Esophagus squamous epithelium (tissue), 5 donors: ENCODE measurements at regions not wholly inside any gene's neighbourhood (a gene's known extent, or its start where the extent isn't known, plus 50 kb on each side); places are given as distances from the start of the nearest gene placed in this dataset.
"Not testable (repeated sequence)": the region's sequence is repeated elsewhere in the genome, so short reads cannot be mapped to it uniquely, and the experiment has no call there.

ENCODE experiments used
- DNase-seq: peaks from one replicate; lab custom pipeline; 2025; lab: John Stamatoyannopoulos, UW
- H3K27ac ChIP-seq, 4 donors: fragments of 200-600 bp; sonication (generic); one replicate each; pipeline ENCODE4 v1.5.1; 2016 to 2019; ENCODE audit warnings: mild to moderate bottlenecking in 1 of 4
- H3K27me3 ChIP-seq, 4 donors: fragments of 200-600 bp; sonication (generic); 1 replicate in 3 of 4; 2 replicates in 1 of 4; pipeline versions ENCODE4 v1.5.1 to v1.6.0; 2017 to 2021; ENCODE audit warnings: antibody characterized with exemption in 1 of 4
- H3K36me3 ChIP-seq, 3 donors: fragments of 200-600 bp; sonication (generic); one replicate each; pipeline ENCODE4 v1.5.1; 2016 to 2019
- H3K4me1 ChIP-seq, 3 donors: fragments of 200-600 bp; sonication (generic); one replicate each; pipeline ENCODE4 v1.5.1; 2017 to 2019
- H3K4me3 ChIP-seq, 4 donors: fragments of 200-600 bp; sonication (generic); 1 replicate in 3 of 4; 2 replicates in 1 of 4; pipeline ENCODE4 v1.5.1; 2016 to 2019; ENCODE audit warnings: mild to moderate bottlenecking in 2 of 4, moderate library complexity in 1 of 4
- H3K9me3 ChIP-seq, 3 donors: fragments of 200-600 bp; sonication (generic); one replicate each; pipeline ENCODE4 v1.5.1; 2016 to 2019
- CTCF ChIP-seq, 6 experiments: fragments of 450-650 bp in 4 of 6; fragments of 200-600 bp in 2 of 6; sonication (generic) in 2 of 6; IDR thresholded peaks; one replicate each; pipeline ENCODE4 v1.5.1; 2016 to 2019; ENCODE audit warnings: antibody characterized with exemption in 6 of 6, mild to moderate bottlenecking in 4 of 6, moderate library complexity in 4 of 6
- POLR2A ChIP-seq, 4 donors: fragments of 450-650 bp; IDR thresholded peaks; one replicate each; pipeline ENCODE4 v1.6.1; 2017; ENCODE audit warnings: antibody characterized with exemption in 4 of 4, mild to moderate bottlenecking in 4 of 4, moderate library complexity in 3 of 4
- WGBS, 2 donors: methylation state at CpG; one replicate each; pipeline ENCODE4 v1.1.5; 2018; 5-methylcytosine and 5-hydroxymethylcytosine counted together
- intact Hi-C: fragments of 100-400 bp; cut with DNase I; formaldehyde crosslinking; loops from one replicate; pipeline ENCODE4 v1.15.0; 2022
- donor health status: DM: yes; HTN: yes; CAD: no.

GRCh38 chr2:242010252-242011166 is 141.0 kb downstream of the RTP5 start:
- DNase-seq, H3K27ac ChIP-seq, H3K4me3 ChIP-seq, H3K9me3 ChIP-seq, H3K27me3 ChIP-seq, H3K4me1 ChIP-seq, intact Hi-C loops, H3K36me3 ChIP-seq: not testable (repeated sequence)
- 78 to 79% methylated on average over 15 to 28 of the region's 29 CpGs for WGBS, 2 donors

DNA sequence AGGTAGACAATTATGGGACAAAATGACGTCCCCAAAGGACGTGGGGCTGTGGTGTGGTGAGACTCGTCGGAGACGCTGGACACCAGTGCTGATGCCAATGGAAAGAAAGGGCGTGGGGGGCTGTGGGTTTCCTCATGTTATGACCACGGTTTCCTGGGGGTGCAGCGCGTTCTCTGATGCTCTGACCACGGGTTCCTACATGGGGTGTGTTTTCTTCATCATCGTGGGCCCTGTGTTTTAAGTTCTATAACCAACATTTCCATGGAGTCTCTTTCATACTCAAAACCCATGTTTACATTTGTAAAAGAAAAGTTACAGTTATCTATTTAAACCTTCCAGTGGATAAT is 141.6 kb downstream of the RTP5 start:
- intact Hi-C loops: no loop called here
- Histone ChIP-seq H3K27me3 (peaks cover 0 to 8% (median 0%) of the 10 kb centered on the region in 4 donors), H3K36me3 (no peaks in the 10 kb centered on the region), H3K4me1 (no peaks in the 10 kb centered on the region), H3K27ac (no peak overlapping the region), H3K4me3 (no peak overlapping the region), H3K9me3 (no peaks in the 10 kb centered on the region)
- DNase-seq: no peak
- WGBS, 2 donors: 48 to 62% methylated on average over 10 of the region's 11 CpGs
- no peak for TF ChIP-seq POLR2A (IDR thresholded peaks at IDR 0.05)

DNA sequence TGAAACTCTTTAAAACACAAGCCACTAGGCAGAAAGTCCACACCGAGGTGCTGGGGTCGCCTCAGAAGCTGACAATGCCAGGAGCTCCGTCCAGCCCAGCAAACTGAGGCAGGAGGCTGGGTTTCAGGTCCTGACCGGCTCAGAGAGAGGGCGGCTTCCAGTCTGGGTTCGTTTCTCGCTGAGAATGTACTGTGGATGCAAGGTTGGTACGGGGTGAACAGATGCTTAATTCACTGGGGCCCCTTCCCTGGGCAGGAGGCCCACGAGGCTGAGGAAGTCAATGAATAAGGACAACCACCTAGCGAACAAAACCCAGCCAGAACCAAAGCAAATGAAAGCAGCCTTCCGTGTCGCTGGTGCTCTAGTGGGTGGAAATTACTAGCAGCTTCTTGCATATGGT is 142.0 kb downstream of the RTP5 start:
- Histone ChIP-seq H3K4me1 (no peaks in the 10 kb centered on the region), H3K4me3 (no peak overlapping the region), H3K9me3 (no peaks in the 10 kb centered on the region), H3K27ac (no peak overlapping the region), H3K27me3 (peaks cover 0 to 10% (median 0%) of the 10 kb centered on the region in 4 donors), H3K36me3 (no peaks in the 10 kb centered on the region)
- no peak for DNase-seq
- TF ChIP-seq CTCF (IDR thresholded peaks at IDR 0.05): no peak
- TF ChIP-seq POLR2A (IDR thresholded peaks at IDR 0.05): no peak
- intact Hi-C loops: no loop called here
- 63 to 77% methylated on average over 4 to 11 of the region's 12 CpGs for WGBS, 2 donors

DNA sequence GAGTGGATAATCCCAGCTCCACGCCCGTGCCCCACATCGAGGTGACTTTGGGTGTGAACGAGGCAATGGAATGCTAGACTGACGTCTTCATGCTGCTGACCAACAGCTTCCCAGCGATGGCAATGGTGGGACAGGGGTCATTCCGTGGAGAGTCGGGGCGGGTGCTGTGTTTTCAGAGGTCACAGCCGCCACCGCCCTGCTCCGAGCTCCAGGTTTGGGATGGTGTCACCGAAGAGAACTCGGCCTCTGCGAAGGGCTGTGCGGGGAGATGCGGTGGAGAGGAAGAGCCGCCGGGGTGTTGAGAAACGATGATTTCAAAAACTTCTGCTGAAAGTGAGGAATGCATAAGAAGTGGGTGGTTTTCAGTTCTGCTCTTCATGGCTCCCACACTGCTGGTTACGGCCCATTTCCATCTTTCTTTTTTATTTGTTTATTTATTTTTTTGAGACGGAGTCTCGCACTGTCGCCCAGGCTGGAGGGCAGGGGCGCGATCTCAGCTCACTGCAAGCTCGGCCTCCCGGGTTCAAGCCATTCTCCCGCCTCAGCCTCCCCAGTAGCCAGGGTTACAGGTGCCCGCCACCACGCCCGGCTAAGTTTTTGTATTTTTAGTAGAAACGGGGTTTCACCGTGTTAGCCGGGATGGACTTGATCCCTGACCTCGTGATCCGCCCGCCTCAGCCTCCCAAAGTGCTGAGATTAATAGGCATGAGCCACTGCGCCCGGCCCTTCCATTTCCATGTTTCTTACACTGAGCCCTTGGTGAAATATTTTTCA is 142.6 kb downstream of the RTP5 start:
- H3K36me3 ChIP-seq: no peaks in the 10 kb centered on the region
- TF ChIP-seq POLR2A (IDR thresholded peaks at IDR 0.05) (no peak), CTCF (IDR thresholded peaks at IDR 0.05) (no peak)
- H3K4me1 ChIP-seq: no peaks in the 10 kb centered on the region
- peaks cover 0 to 10% (median 0%) of the 10 kb centered on the region in 4 donors for H3K27me3 ChIP-seq
- DNase-seq: no peak
- H3K4me3 ChIP-seq: no peak overlapping the region
- intact Hi-C loops: no loop called here
- no peak overlapping the region for H3K27ac ChIP-seq
- WGBS, 2 donors: 80 to 84% methylated on average over 31 to 33 of the region's 40 CpGs
- no peaks in the 10 kb centered on the region for H3K9me3 ChIP-seq

DNA sequence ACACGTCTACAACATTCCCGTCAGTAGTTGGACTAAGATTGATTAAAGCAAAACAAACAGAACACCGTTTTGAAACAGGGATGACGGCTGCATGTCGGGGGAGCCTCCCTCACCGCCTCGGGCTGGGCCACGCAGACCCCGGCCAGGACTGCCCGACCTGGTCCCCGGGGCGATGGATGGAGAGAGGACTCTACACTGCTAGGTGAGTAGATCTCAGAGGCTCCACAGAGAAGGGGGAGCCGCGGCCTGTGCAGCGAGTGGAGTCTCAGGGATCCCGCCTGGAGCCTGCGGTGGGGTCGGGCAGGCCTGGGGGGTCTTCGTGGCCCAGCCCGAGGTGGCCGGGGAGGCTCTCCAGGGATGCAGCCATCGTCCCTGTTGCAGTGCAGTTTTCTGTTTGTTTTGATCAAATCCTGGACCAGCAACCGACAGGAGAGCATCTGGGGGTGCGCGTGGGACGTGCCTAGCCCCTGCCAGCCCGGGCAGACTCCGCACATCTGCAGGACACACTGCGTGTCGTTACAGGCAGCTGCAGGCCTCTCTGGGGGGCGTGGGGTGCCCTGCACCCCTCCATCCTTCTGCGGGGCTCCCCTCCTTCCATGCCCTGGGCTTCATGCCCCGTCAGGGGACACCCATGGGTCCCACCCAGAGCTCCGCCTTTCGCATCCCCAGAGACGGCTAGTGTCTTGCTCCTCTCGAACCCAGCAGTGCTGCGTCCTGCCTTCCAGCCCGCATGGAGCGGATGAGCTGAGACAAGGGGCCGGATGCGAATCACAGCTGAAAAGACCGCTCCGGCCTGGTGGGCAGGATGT is 143.6 kb downstream of the RTP5 start:
- H3K27me3 ChIP-seq: peaks cover 0 to 10% (median 0%) of the 10 kb centered on the region in 4 donors
- H3K36me3 ChIP-seq: no peaks in the 10 kb centered on the region
- no peak for DNase-seq
- 63 to 67% methylated on average over 12 to 17 of the region's 44 CpGs for WGBS, 2 donors
- H3K4me1 ChIP-seq: no peaks in the 10 kb centered on the region
- intact Hi-C loops: no loop called here
- TF ChIP-seq POLR2A (IDR thresholded peaks at IDR 0.05): no peak
- no peak for TF ChIP-seq CTCF (IDR thresholded peaks at IDR 0.05)
- H3K4me3 ChIP-seq: no peak overlapping the region
- no peak overlapping the region for H3K27ac ChIP-seq
- no peaks in the 10 kb centered on the region for H3K9me3 ChIP-seq
